Stimulated activated CD8-positive, alpha-beta memory T cell treated with anti-CD3 and anti-CD28 coated beads, Interleukin-7, amount 100 ng/mL, for 48 hours (primary cell): ENCODE measurements at regions not wholly inside any gene's neighbourhood (a gene's known extent, or its start where the extent isn't known, plus 50 kb on each side); places are given as distances from the start of the nearest gene placed in this dataset.

Source experiments
- DNase-seq, 2 donors: peaks; one replicate each; pipeline ENCODE4 v3.0.0-alpha.2; 2020; ENCODE audit warnings: low read depth in 1 of 2; ENCODE audit errors: extremely low read depth in 1 of 2

GRCh38 chr20:11838076-11838636 is 79.5 kb upstream of the BTBD3 start:
- no peak for DNase-seq

GRCh38 chr20:11841972-11842461 is 75.7 kb upstream of the BTBD3 start:
- DNase-seq: no peak

GRCh38 chr20:11843289-11843688 is 74.4 kb upstream of the BTBD3 start:
- DNase-seq: no peak

GRCh38 chr20:11844691-11845090 is 73.0 kb upstream of the BTBD3 start:
- DNase-seq: no peak

GRCh38 chr20:11845340-11845739 is 72.4 kb upstream of the BTBD3 start:
- DNase-seq: no peak

- DNase-seq: no peak
These were observed 71.6 kb upstream of the BTBD3 start for GRCh38 chr20:11846131-11846530.

GRCh38 chr20:11847827-11848226 is 69.9 kb upstream of the BTBD3 start:
- DNase-seq: no peak

- DNase-seq: no peak
These were observed 68.3 kb upstream of the BTBD3 start for GRCh38 chr20:11849270-11849915.

- no peak for DNase-seq
These were observed 67.6 kb upstream of the BTBD3 start for GRCh38 chr20:11849976-11850670.

GRCh38 chr20:11850901-11851300 is 66.8 kb upstream of the BTBD3 start:
- no peak for DNase-seq

- DNase-seq: no peak
These were observed 66.0 kb upstream of the BTBD3 start for GRCh38 chr20:11851646-11852045.

GRCh38 chr20:11852189-11852588 is 65.5 kb upstream of the BTBD3 start:
- DNase-seq: no peak

GRCh38 chr20:11852811-11853210 is 64.9 kb upstream of the BTBD3 start:
- DNase-seq: no peak

- DNase-seq: no peak
These were observed 64.3 kb upstream of the BTBD3 start for GRCh38 chr20:11853359-11853758.

- DNase-seq: no peak
These were observed 56.2 kb upstream of the BTBD3 start for GRCh38 chr20:11861479-11861878.

- DNase-seq: no peak
These were observed 50.3 kb upstream of the BTBD3 start for GRCh38 chr20:11867291-11867919.
